DND-41 (cell line): ENCODE measurements at regions not wholly inside any gene's neighbourhood (a gene's known extent, or its start where the extent isn't known, plus 50 kb on each side); places are given as distances from the start of the nearest gene placed in this dataset.

Source experiments
- ATAC-seq: fragments of 200-7000 bp; cut with Tn5 transposase; 3 replicates; pipeline ENCODE4 v1.9.1; 2021; ENCODE audit warnings: low read depth; ENCODE audit not compliant: insufficient read depth
- DNase-seq: peaks from one replicate; pipeline ENCODE4 v3.0.0-alpha.2; 2020
- H2AFZ ChIP-seq: 2 replicates; pipeline ENCODE4 v1.6.0; 2012; ENCODE audit warnings: low read depth, low read length
- H3K27ac ChIP-seq: 2 replicates; pipeline ENCODE4 v1.5.1; 2012; ENCODE audit warnings: low read length, inconsistent platforms
- H3K27me3 ChIP-seq: fragments of 200-600 bp; sonication (generic); 2 replicates; pipeline ENCODE4 v1.6.0; 2012; ENCODE audit warnings: low read length, mild to moderate bottlenecking, inconsistent platforms; ENCODE audit not compliant: insufficient read depth, poor library complexity
- H3K36me3 ChIP-seq: 2 replicates; pipeline ENCODE4 v1.5.1; 2012; ENCODE audit warnings: low read length, inconsistent platforms; ENCODE audit not compliant: insufficient read depth
- H3K4me1 ChIP-seq: 2 replicates; pipeline ENCODE4 v1.5.1; 2012; ENCODE audit warnings: mild to moderate bottlenecking, low read length; ENCODE audit not compliant: insufficient read depth
- H3K4me2 ChIP-seq: 2 replicates; pipeline ENCODE4 v1.6.0; 2012; ENCODE audit warnings: mild to moderate bottlenecking, moderate library complexity, low read length, inconsistent platforms; ENCODE audit not compliant: insufficient read depth
- H3K4me3 ChIP-seq, 2 experiments: fragments of 200-600 bp in 1 of 2; shearing (Covaris generic) in 1 of 2; 2 replicates each; pipeline ENCODE4 v1.5.1; 2012 to 2016; ENCODE audit warnings: inconsistent platforms in 2 of 2, low read length in 2 of 2, mild to moderate bottlenecking in 2 of 2, low read depth in 1 of 2, moderate library complexity in 1 of 2
- H3K79me2 ChIP-seq: 2 replicates; pipeline ENCODE4 v1.6.0; 2012; ENCODE audit warnings: low read length, inconsistent platforms; ENCODE audit not compliant: insufficient read depth
- H3K9ac ChIP-seq: 2 replicates; pipeline ENCODE4 v1.6.0; 2012; ENCODE audit warnings: low read depth, mild to moderate bottlenecking, inconsistent platforms, low read length, moderate library complexity
- H3K9me3 ChIP-seq: 2 replicates; pipeline ENCODE4 v1.5.1; 2012; ENCODE audit warnings: low read length, moderate library complexity, mild to moderate bottlenecking, inconsistent platforms; ENCODE audit not compliant: insufficient read depth, severe bottlenecking
- H4K20me1 ChIP-seq: 2 replicates; pipeline ENCODE4 v1.6.0; 2012; ENCODE audit warnings: low read length; ENCODE audit not compliant: insufficient read depth
- EZH2 ChIP-seq: IDR thresholded peaks from 3 replicates; pipeline ENCODE4 v1.6.1; 2012; ENCODE audit warnings: borderline replicate concordance, low read depth, mild to moderate bottlenecking, moderate library complexity, low read length, inconsistent platforms; ENCODE audit not compliant: severe bottlenecking
- TF ChIP-seq, protein P1 (sequence below): IDR thresholded peaks from 2 replicates; pipeline ENCODE4 v1.5.1; 2012; ENCODE audit warnings: borderline replicate concordance, low read length, moderate library complexity, mild to moderate bottlenecking; ENCODE audit not compliant: poor library complexity, severe bottlenecking; ENCODE audit errors: extremely low read depth

- ATAC-seq (no peak), DNase-seq (no peak)
- peaks cover 2% of the 10 kb centered on the region for H3K27me3 ChIP-seq
- no peak for TF ChIP-seq EZH2
- TF ChIP-seq, protein P1, sequence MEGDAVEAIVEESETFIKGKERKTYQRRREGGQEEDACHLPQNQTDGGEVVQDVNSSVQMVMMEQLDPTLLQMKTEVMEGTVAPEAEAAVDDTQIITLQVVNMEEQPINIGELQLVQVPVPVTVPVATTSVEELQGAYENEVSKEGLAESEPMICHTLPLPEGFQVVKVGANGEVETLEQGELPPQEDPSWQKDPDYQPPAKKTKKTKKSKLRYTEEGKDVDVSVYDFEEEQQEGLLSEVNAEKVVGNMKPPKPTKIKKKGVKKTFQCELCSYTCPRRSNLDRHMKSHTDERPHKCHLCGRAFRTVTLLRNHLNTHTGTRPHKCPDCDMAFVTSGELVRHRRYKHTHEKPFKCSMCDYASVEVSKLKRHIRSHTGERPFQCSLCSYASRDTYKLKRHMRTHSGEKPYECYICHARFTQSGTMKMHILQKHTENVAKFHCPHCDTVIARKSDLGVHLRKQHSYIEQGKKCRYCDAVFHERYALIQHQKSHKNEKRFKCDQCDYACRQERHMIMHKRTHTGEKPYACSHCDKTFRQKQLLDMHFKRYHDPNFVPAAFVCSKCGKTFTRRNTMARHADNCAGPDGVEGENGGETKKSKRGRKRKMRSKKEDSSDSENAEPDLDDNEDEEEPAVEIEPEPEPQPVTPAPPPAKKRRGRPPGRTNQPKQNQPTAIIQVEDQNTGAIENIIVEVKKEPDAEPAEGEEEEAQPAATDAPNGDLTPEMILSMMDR = no peak
- no peaks in the 10 kb centered on the region for H3K79me2 ChIP-seq
- no peak overlapping the region for H3K27ac ChIP-seq
- H2AFZ ChIP-seq = no peak overlapping the region
- no peaks in the 10 kb centered on the region for H3K36me3 ChIP-seq
- H3K4me2 ChIP-seq = no peak overlapping the region
- H3K9me3 ChIP-seq = no peaks in the 10 kb centered on the region
- no peaks in the 10 kb centered on the region for H3K4me1 ChIP-seq
- H4K20me1 ChIP-seq = no peaks in the 10 kb centered on the region
- no peak overlapping the region for H3K9ac ChIP-seq
- H3K4me3 ChIP-seq = no peak overlapping the region
Measured at GRCh38 chr12:76611533-76611932, 52.0 kb upstream of the OSBPL8 start.

GRCh38 chr12:76614364-76614763 lies 54.8 kb upstream of the OSBPL8 start:
- DNase-seq = no peak
- Histone ChIP-seq H3K79me2 (no peaks in the 10 kb centered on the region), H4K20me1 (no peaks in the 10 kb centered on the region), H3K4me1 (no peaks in the 10 kb centered on the region), H2AFZ (no peak overlapping the region), H3K9me3 (no peaks in the 10 kb centered on the region), H3K36me3 (no peaks in the 10 kb centered on the region), H3K4me2 (no peak overlapping the region), H3K27me3 (peaks cover 4% of the 10 kb centered on the region), H3K9ac (no peak overlapping the region), H3K27ac (no peak overlapping the region), H3K4me3 (no peak overlapping the region)
- no peak for ATAC-seq
- no peak for TF ChIP-seq EZH2
- TF ChIP-seq, protein P1 = no peak

GRCh38 chr12:76618031-76618430 lies 58.5 kb upstream of the OSBPL8 start:
- H3K27ac ChIP-seq = no peak overlapping the region
- H3K36me3 ChIP-seq = no peaks in the 10 kb centered on the region
- peaks cover 4% of the 10 kb centered on the region for H3K27me3 ChIP-seq
- TF ChIP-seq, protein P1 = no peak
- TF ChIP-seq EZH2 = no peak
- H3K4me2 ChIP-seq = no peak overlapping the region
- H3K79me2 ChIP-seq = no peaks in the 10 kb centered on the region
- H2AFZ ChIP-seq = no peak overlapping the region
- no peaks in the 10 kb centered on the region for H4K20me1 ChIP-seq
- H3K4me3 ChIP-seq = no peak overlapping the region
- no peak for DNase-seq
- no peak for ATAC-seq
- H3K9me3 ChIP-seq = no peaks in the 10 kb centered on the region
- H3K4me1 ChIP-seq = peaks cover 3% of the 10 kb centered on the region; the same call in 1 of the 2 replicates
- no peak overlapping the region for H3K9ac ChIP-seq

- Histone ChIP-seq H3K79me2 (no peaks in the 10 kb centered on the region), H3K36me3 (no peaks in the 10 kb centered on the region), H3K4me3 (no peak overlapping the region), H3K9me3 (no peaks in the 10 kb centered on the region), H4K20me1 (no peaks in the 10 kb centered on the region), H3K4me1 (peaks cover 3% of the 10 kb centered on the region; the same call in 1 of the 2 replicates), H3K27ac (no peak overlapping the region), H2AFZ (no peak overlapping the region), H3K27me3 (peaks cover 4% of the 10 kb centered on the region), H3K4me2 (no peak overlapping the region), H3K9ac (no peak overlapping the region)
- DNase-seq (peak; percentile 70), ATAC-seq (peak; percentile 88)
- TF ChIP-seq EZH2 = no peak
- TF ChIP-seq, protein P1 = peak; percentile 96
Measured at GRCh38 chr12:76621582-76622024, 62.0 kb upstream of the OSBPL8 start.
